ENCODE measurements at regions not wholly inside any gene's neighbourhood (a gene's known extent, or its start where the extent isn't known, plus 50 kb on each side); places are given as distances from the start of the nearest gene placed in this dataset.
"Not testable (repeated sequence)": the region's sequence is repeated elsewhere in the genome, so short reads cannot be mapped to it uniquely, and the experiment has no call there.

GRCh38 chr1:199877526-199878384, 149.8 kb upstream of the NR5A2 start:
- H3K36me3 Mint-ChIP-seq (ENCODE audit: low read depth) = no peaks in the 10 kb centered on the region
- H3K27ac Mint-ChIP-seq = no peak overlapping the region
- H3K4me1 Mint-ChIP-seq (ENCODE audit: low read depth) = no peaks in the 10 kb centered on the region
- no peak overlapping the region for H3K4me3 Mint-ChIP-seq
- CTCF ChIA-PET = no interaction called here
- no peak for DNase-seq
- intact Hi-C loops (cut with micrococcal nuclease) = no loop called here
- peaks cover 4% of the 10 kb centered on the region for H3K9me3 Mint-ChIP-seq
- H3K27me3 Mint-ChIP-seq (ENCODE audit: low read depth) = peaks cover 8% of the 10 kb centered on the region

GRCh38 chr1:199878823-199879222, 148.7 kb upstream of the NR5A2 start:
- DNase-seq = no peak
- Mint-ChIP-seq H3K27me3 (ENCODE audit: low read depth) (peaks cover 4% of the 10 kb centered on the region), H3K4me1 (ENCODE audit: low read depth) (no peaks in the 10 kb centered on the region), H3K4me3 (no peak overlapping the region), H3K9me3 (peaks cover 4% of the 10 kb centered on the region), H3K36me3 (ENCODE audit: low read depth) (no peaks in the 10 kb centered on the region), H3K27ac (no peak overlapping the region)
- CTCF ChIA-PET = no interaction called here
- intact Hi-C loops (cut with micrococcal nuclease) = no loop called here

DNA sequence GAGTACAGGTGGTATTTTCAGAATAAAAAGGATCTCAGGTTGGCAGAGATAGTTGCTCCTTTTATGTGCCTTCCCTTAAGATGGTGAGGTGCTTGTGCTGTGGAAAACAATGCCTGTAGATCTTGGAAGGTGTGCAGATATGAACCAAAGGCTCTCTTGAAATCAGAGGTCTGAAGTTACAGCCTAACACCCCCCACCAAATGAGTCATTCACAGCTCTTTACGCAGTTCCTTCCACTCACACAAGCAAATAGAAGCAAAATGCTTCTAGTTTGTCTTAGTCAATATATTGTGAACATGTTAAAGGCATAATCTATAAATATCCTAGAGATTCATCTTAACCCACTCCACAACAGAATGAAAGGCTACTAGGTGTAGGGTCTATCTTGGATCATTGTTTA, 128.9 kb upstream of the NR5A2 start:
- H3K36me3 Mint-ChIP-seq (ENCODE audit: low read depth) = no peaks in the 10 kb centered on the region
- peaks cover 18% of the 10 kb centered on the region for H3K27me3 Mint-ChIP-seq (ENCODE audit: low read depth)
- no peak overlapping the region for H3K27ac Mint-ChIP-seq
- intact Hi-C loops (cut with micrococcal nuclease) = no loop called here
- CTCF ChIA-PET = no interaction called here
- no peak overlapping the region for H3K4me3 Mint-ChIP-seq
- DNase-seq = no peak
- H3K9me3 Mint-ChIP-seq = no peaks in the 10 kb centered on the region
- H3K4me1 Mint-ChIP-seq (ENCODE audit: low read depth) = no peaks in the 10 kb centered on the region

DNA sequence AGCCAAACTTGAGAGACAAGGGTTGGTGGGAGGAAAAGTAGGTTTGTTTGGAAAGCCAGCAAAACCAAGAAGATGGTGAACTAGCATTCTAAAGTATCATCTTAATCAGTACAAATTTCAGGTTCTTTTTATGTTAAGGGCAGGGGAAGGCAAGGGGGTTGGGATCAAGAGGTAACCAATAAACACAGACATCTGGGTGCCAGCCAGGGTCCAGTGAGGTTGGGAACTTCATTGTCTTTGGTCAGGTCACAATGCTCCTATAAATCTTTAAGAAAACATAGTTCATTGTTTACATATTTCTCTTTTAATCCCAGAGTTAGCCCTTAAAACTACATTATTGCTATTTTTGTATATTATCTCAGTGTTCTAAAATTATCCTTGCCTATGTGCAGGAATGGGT, 126.2 kb upstream of the NR5A2 start:
- H3K27me3 Mint-ChIP-seq (ENCODE audit: low read depth) = peaks cover 15% of the 10 kb centered on the region
- H3K4me1 Mint-ChIP-seq (ENCODE audit: low read depth) = no peaks in the 10 kb centered on the region
- no peak for DNase-seq
- no peak overlapping the region for H3K4me3 Mint-ChIP-seq
- no peak overlapping the region for H3K27ac Mint-ChIP-seq
- intact Hi-C loops (cut with micrococcal nuclease) = no loop called here
- H3K9me3 Mint-ChIP-seq = peaks cover 2% of the 10 kb centered on the region
- CTCF ChIA-PET = interaction anchor here (0.7 kb wide), 1 partner anchor 13 kb away, joined by 3 read pairs; no protein-coding TSS in a partner anchor
- H3K36me3 Mint-ChIP-seq (ENCODE audit: low read depth) = no peaks in the 10 kb centered on the region

DNA sequence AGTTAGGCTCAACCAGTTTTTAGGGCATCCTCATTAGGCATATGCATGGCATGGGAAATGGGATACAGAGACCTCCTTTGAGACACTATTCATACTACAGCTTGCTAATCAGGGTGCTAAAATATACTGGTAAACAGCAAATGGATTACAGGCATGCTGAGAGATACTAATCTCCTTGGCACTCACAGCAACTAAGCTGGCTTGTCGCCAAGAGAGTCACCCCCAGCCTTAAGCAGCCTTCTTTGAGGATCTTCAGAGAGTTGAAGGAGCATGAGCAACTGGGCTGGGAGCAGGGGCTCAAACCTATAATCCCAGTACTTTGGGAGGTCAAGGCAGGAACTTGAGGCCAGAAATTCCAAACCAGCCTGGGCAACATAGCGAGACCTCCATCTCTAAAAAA, 120.1 kb upstream of the NR5A2 start:
- Mint-ChIP-seq H3K9me3 (peaks cover 2% of the 10 kb centered on the region), H3K36me3 (ENCODE audit: low read depth) (no peaks in the 10 kb centered on the region), H3K27me3 (ENCODE audit: low read depth) (peaks cover 8% of the 10 kb centered on the region), H3K27ac (no peak overlapping the region), H3K4me3 (no peak overlapping the region), H3K4me1 (ENCODE audit: low read depth) (no peaks in the 10 kb centered on the region)
- DNase-seq = no peak
- intact Hi-C loops (cut with micrococcal nuclease) = no loop called here
- CTCF ChIA-PET = no interaction called here

DNA sequence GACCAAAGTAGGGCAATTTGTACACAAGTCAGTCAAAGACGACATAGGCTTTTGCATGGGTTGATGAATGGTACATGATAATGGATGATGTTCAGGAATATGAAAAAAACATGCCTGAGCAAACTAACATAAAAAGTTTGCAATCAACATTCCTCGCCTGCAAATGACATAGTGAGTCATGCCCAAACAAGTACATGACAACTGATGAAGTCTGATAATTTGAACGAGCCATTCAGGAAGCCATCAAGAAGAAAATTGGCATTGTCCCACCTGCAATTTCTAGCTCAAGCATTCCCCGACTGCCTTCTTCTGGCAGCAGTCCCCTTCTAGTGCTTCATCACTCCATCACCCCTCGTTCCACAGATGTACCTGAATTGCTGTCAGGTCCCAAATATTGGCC, 118.4 kb upstream of the NR5A2 start:
- H3K27me3 Mint-ChIP-seq (ENCODE audit: low read depth) = peaks cover 10% of the 10 kb centered on the region
- no peak overlapping the region for H3K4me3 Mint-ChIP-seq
- CTCF ChIA-PET = no interaction called here
- no peaks in the 10 kb centered on the region for H3K4me1 Mint-ChIP-seq (ENCODE audit: low read depth)
- no peak for DNase-seq
- no peaks in the 10 kb centered on the region for H3K36me3 Mint-ChIP-seq (ENCODE audit: low read depth)
- intact Hi-C loops (cut with micrococcal nuclease) = no loop called here
- peaks cover 2% of the 10 kb centered on the region for H3K9me3 Mint-ChIP-seq
- H3K27ac Mint-ChIP-seq = no peak overlapping the region

- peaks cover 9% of the 10 kb centered on the region for H3K27me3 Mint-ChIP-seq (ENCODE audit: low read depth)
- no peaks in the 10 kb centered on the region for H3K36me3 Mint-ChIP-seq (ENCODE audit: low read depth)
- no peak overlapping the region for H3K4me3 Mint-ChIP-seq
- CTCF ChIA-PET = no interaction called here
- no peak for DNase-seq
- intact Hi-C loops (cut with micrococcal nuclease) = no loop called here
- H3K27ac Mint-ChIP-seq = no peak overlapping the region
- H3K9me3 Mint-ChIP-seq = no peaks in the 10 kb centered on the region
- no peaks in the 10 kb centered on the region for H3K4me1 Mint-ChIP-seq (ENCODE audit: low read depth)
These were observed 114.2 kb upstream of the NR5A2 start for GRCh38 chr1:199913318-199913717.

GRCh38 chr1:199914546-199914945, 113.0 kb upstream of the NR5A2 start:
- intact Hi-C loops (cut with micrococcal nuclease) = no loop called here
- H3K27me3 Mint-ChIP-seq (ENCODE audit: low read depth) = peaks cover 5% of the 10 kb centered on the region
- no peaks in the 10 kb centered on the region for H3K9me3 Mint-ChIP-seq
- no peak overlapping the region for H3K27ac Mint-ChIP-seq
- H3K4me1 Mint-ChIP-seq (ENCODE audit: low read depth) = no peaks in the 10 kb centered on the region
- no peak overlapping the region for H3K4me3 Mint-ChIP-seq
- DNase-seq = no peak
- CTCF ChIA-PET = no interaction called here
- H3K36me3 Mint-ChIP-seq (ENCODE audit: low read depth) = no peaks in the 10 kb centered on the region

DNA sequence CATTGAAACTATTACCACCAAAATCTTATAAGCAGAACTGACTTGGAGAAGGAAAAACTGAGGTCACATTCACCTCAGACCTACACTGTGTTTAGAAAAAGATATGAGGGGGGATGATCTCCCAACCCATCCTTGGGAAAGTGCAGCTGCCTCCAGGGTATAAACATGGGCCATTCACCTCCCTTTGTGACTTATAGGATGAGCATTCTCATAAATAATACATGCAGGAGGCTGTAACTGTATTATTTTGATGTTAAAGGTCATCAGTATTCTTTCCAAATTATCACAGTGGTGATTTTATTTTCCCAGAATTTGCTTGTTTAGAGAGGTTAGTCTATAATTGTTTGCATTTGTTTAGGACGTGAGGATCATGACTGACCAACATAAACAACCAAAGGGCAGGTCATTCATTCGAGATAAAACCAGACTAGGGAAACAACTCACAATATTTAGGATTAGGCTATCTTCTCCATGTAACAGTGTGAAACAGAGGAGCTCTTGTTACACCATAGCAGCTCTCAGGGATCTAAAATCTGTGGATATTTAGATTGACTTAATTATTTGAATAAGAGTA, 109.2 kb upstream of the NR5A2 start:
- intact Hi-C loops (cut with micrococcal nuclease) = no loop called here
- no peak for DNase-seq
- Mint-ChIP-seq H3K4me3 (no peak overlapping the region), H3K27ac (no peak overlapping the region), H3K9me3 (peaks cover 1% of the 10 kb centered on the region), H3K36me3 (ENCODE audit: low read depth) (no peaks in the 10 kb centered on the region), H3K4me1 (ENCODE audit: low read depth) (no peaks in the 10 kb centered on the region), H3K27me3 (ENCODE audit: low read depth) (peaks cover 12% of the 10 kb centered on the region)
- CTCF ChIA-PET = interaction anchor here (0.6 kb wide), 1 partner anchor 254 kb away, joined by 3 read pairs; no protein-coding TSS in a partner anchor

GRCh38 chr1:199920635-199921034, 106.9 kb upstream of the NR5A2 start:
- Mint-ChIP-seq H3K9me3 (peaks cover 1% of the 10 kb centered on the region), H3K36me3 (ENCODE audit: low read depth) (no peaks in the 10 kb centered on the region), H3K4me3 (no peak overlapping the region), H3K27me3 (ENCODE audit: low read depth) (peaks cover 12% of the 10 kb centered on the region), H3K4me1 (ENCODE audit: low read depth) (no peaks in the 10 kb centered on the region), H3K27ac (no peak overlapping the region)
- CTCF ChIA-PET = no interaction called here
- DNase-seq = no peak
- intact Hi-C loops (cut with micrococcal nuclease) = no loop called here

DNA sequence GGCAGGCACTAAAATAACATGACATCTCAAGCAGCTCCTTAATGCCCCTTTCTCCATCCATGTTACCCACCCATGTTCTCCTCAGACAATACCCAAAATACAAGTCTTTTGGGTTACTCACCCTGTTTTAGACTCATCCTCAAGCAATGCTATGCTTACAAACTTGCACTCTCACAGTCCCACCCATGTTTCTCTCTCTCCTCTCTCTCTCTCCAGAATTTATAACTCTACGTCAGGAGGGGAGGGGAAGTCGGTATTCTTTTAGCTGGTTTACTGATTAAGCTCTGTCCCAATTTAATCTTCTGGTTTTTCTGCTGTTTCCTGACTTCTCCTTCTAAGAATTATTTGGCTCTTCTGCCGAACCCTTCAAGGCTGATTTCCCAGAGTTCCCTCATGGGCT, 98.0 kb upstream of the NR5A2 start:
- intact Hi-C loops (cut with micrococcal nuclease) = no loop called here
- peaks cover 7% of the 10 kb centered on the region for H3K4me1 Mint-ChIP-seq (ENCODE audit: low read depth)
- H3K27ac Mint-ChIP-seq = no peak overlapping the region
- H3K36me3 Mint-ChIP-seq (ENCODE audit: low read depth) = no peaks in the 10 kb centered on the region
- peaks cover 10% of the 10 kb centered on the region for H3K27me3 Mint-ChIP-seq (ENCODE audit: low read depth)
- CTCF ChIA-PET = interaction anchor here (0.6 kb wide), 1 partner anchor 693 kb away, joined by 5 read pairs; no protein-coding TSS in a partner anchor
- DNase-seq = no peak
- H3K9me3 Mint-ChIP-seq = no peaks in the 10 kb centered on the region
- H3K4me3 Mint-ChIP-seq = no peak overlapping the region

DNA sequence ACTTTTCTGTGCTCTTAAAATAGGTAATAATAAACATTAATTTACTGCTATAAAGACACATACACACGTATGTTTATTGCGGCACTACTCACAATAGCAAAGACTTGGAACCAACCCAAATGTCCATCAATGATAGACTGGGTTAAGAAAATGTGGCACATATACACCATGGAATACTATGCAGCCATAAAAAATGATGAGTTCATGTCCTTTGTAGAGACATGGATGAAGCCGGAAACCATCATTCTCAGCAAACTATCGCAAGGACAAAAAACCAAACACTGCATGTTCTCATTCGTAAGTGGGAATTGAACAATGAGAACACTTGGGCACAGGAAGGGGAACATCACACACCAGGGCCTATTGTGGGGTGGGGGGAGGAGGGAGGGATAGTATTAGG, 97.4 kb upstream of the NR5A2 start:
- CTCF ChIA-PET = interaction anchor here (0.6 kb wide), 1 partner anchor 692 kb away, joined by 5 read pairs; no protein-coding TSS in a partner anchor
- H3K27ac Mint-ChIP-seq; H3K9me3 Mint-ChIP-seq; H3K36me3 Mint-ChIP-seq (ENCODE audit: low read depth); H3K4me1 Mint-ChIP-seq (ENCODE audit: low read depth); H3K4me3 Mint-ChIP-seq; intact Hi-C loops (cut with micrococcal nuclease); DNase-seq: not testable (repeated sequence)
- H3K27me3 Mint-ChIP-seq (ENCODE audit: low read depth) = peaks cover 10% of the 10 kb centered on the region
